Immature natural killer cell (primary cell): ENCODE measurements at regions not wholly inside any gene's neighbourhood (a gene's known extent, or its start where the extent isn't known, plus 50 kb on each side); places are given as distances from the start of the nearest gene placed in this dataset.

ENCODE experiments used
- DNase-seq, 3 donors: peaks; one replicate each; pipeline ENCODE4 v3.0.0; 2022; ENCODE audit warnings: mixed read lengths in 1 of 3
- H3K27ac Mint-ChIP-seq, 6 donors: one replicate each; pipeline ENCODE4 v1.8.0; 2020; ENCODE audit warnings: mixed read lengths in 6 of 6, mild to moderate bottlenecking in 5 of 6, inconsistent platforms in 4 of 6, moderate library complexity in 3 of 6
- H3K27me3 Mint-ChIP-seq, 3 donors: one replicate each; pipeline ENCODE4 v1.8.0; 2020 to 2021; ENCODE audit warnings: low read depth in 3 of 3, mild to moderate bottlenecking in 3 of 3, mixed read lengths in 3 of 3, moderate library complexity in 3 of 3, inconsistent platforms in 1 of 3
- H3K36me3 Mint-ChIP-seq, 3 donors: one replicate each; pipeline ENCODE4 v1.8.0; 2020; ENCODE audit warnings: mixed read lengths in 3 of 3, inconsistent platforms in 2 of 3, mild to moderate bottlenecking in 2 of 3
- H3K4me1 Mint-ChIP-seq, 2 donors: one replicate each; pipeline ENCODE4 v1.8.0; 2020; ENCODE audit warnings: inconsistent platforms in 2 of 2, mild to moderate bottlenecking in 2 of 2, mixed read lengths in 2 of 2, moderate library complexity in 1 of 2
- H3K4me3 Mint-ChIP-seq, 5 donors: one replicate each; pipeline ENCODE4 v1.8.0; 2020; ENCODE audit warnings: mild to moderate bottlenecking in 5 of 5, mixed read lengths in 5 of 5, inconsistent platforms in 3 of 5, moderate library complexity in 3 of 5
- H3K9me3 Mint-ChIP-seq, 6 donors: one replicate each; pipeline ENCODE4 v1.8.0; 2020; ENCODE audit warnings: mild to moderate bottlenecking in 6 of 6, mixed read lengths in 6 of 6, inconsistent platforms in 4 of 6, moderate library complexity in 3 of 6

GRCh38 chr3:30258426-30259392 lies 347.7 kb upstream of the TGFBR2 start:
- Mint-ChIP-seq H3K36me3 (no peaks in the 10 kb centered on the region), H3K27ac (no peak overlapping the region), H3K27me3 (peaks cover 2 to 5% (median 2%) of the 10 kb centered on the region in 3 donors), H3K4me1 (no peaks in the 10 kb centered on the region), H3K9me3 (no peaks in the 10 kb centered on the region), H3K4me3 (no peak overlapping the region)
- DNase-seq, result no peak

DNA sequence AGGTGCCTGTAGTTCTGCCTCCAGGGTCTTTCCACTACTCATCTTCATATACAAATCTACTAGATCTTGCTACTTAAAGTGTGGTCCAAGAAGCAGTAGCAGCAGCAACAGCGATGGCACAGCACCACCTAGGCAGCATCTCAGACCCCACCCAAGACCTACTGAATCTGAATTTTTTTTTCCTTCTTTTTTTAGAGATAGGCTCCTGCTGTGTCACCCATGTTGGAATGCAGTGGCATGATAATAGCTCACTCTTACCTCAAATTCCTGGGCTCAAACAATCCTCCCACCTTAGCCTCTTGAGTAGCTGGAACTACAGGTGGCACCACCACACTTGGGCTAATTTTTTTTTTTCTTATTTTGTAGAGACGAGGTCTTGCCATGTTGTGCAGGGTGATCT lies 346.7 kb upstream of the TGFBR2 start:
- H3K36me3 Mint-ChIP-seq, result no peaks in the 10 kb centered on the region
- H3K9me3 Mint-ChIP-seq, result peaks cover 0 to 2% (median 0%) of the 10 kb centered on the region in 6 donors
- no peak for DNase-seq
- no peaks in the 10 kb centered on the region for H3K4me1 Mint-ChIP-seq
- H3K27me3 Mint-ChIP-seq, result peaks cover 2 to 5% (median 3%) of the 10 kb centered on the region in 3 donors
- H3K4me3 Mint-ChIP-seq, result no peak overlapping the region
- H3K27ac Mint-ChIP-seq, result no peak overlapping the region

DNA sequence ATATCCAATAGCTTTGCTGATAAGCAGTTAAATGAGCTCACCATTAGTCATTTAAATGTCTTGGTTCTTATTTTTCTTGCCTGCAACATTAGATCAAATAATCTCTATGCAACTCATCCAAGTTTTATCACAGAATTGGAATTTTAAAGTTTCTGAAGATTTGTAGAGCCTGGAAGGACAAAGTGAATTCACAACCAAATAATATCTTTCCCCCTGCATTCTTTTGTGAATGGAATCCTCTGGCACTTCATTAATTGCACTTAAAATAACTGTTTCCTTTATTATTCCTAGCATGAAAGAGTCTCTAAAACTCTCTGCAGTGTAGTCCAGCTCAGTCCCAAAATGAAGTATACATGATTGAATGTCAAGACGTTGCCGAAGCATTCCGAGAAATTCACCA lies 345.6 kb upstream of the TGFBR2 start:
- Mint-ChIP-seq H3K4me1 (no peaks in the 10 kb centered on the region), H3K9me3 (peaks cover 2 to 7% (median 3%) of the 10 kb centered on the region in 6 donors), H3K36me3 (peaks cover 0 to 3% (median 0%) of the 10 kb centered on the region in 3 donors), H3K4me3 (no peak overlapping the region), H3K27ac (no peak overlapping the region), H3K27me3 (peaks cover 2 to 5% (median 3%) of the 10 kb centered on the region in 3 donors)
- no peak for DNase-seq

GRCh38 chr3:30263238-30263924 lies 343.0 kb upstream of the TGFBR2 start:
- H3K27me3 Mint-ChIP-seq, result peaks cover 2 to 5% (median 3%) of the 10 kb centered on the region in 3 donors
- H3K27ac Mint-ChIP-seq, result no peak overlapping the region
- no peaks in the 10 kb centered on the region for H3K4me1 Mint-ChIP-seq
- H3K36me3 Mint-ChIP-seq, result peaks cover 0 to 3% (median 0%) of the 10 kb centered on the region in 3 donors
- DNase-seq, result no peak
- no peak overlapping the region for H3K4me3 Mint-ChIP-seq
- peaks cover 2 to 7% (median 3%) of the 10 kb centered on the region in 6 donors for H3K9me3 Mint-ChIP-seq

- no peak for DNase-seq
- Mint-ChIP-seq H3K27ac (no peak overlapping the region), H3K4me3 (no peak overlapping the region), H3K9me3 (peaks cover 2 to 10% (median 3%) of the 10 kb centered on the region in 6 donors), H3K4me1 (no peaks in the 10 kb centered on the region), H3K27me3 (peaks cover 2 to 5% (median 3%) of the 10 kb centered on the region in 3 donors), H3K36me3 (peaks cover 0 to 3% (median 0%) of the 10 kb centered on the region in 3 donors)
Observed at GRCh38 chr3:30263925-30264313, 342.5 kb upstream of the TGFBR2 start.

- peaks cover 2 to 10% (median 3%) of the 10 kb centered on the region in 6 donors for H3K9me3 Mint-ChIP-seq
- no peak overlapping the region for H3K4me3 Mint-ChIP-seq
- H3K27me3 Mint-ChIP-seq, result peaks cover 1 to 3% (median 2%) of the 10 kb centered on the region in 3 donors
- H3K27ac Mint-ChIP-seq, result no peak overlapping the region
- no peaks in the 10 kb centered on the region for H3K4me1 Mint-ChIP-seq
- peaks cover 0 to 3% (median 0%) of the 10 kb centered on the region in 3 donors for H3K36me3 Mint-ChIP-seq
- no peak for DNase-seq
Observed at GRCh38 chr3:30266524-30266923, 339.9 kb upstream of the TGFBR2 start.

- H3K4me1 Mint-ChIP-seq, result no peaks in the 10 kb centered on the region
- no peak overlapping the region for H3K4me3 Mint-ChIP-seq
- DNase-seq, result no peak
- peaks cover 0 to 3% (median 0%) of the 10 kb centered on the region in 3 donors for H3K36me3 Mint-ChIP-seq
- H3K27me3 Mint-ChIP-seq, result peaks cover 0 to 6% (median 1%) of the 10 kb centered on the region in 3 donors
- H3K9me3 Mint-ChIP-seq, result peaks cover 2 to 10% (median 3%) of the 10 kb centered on the region in 6 donors
- H3K27ac Mint-ChIP-seq, result no peak overlapping the region
Observed at GRCh38 chr3:30268288-30268687, 338.1 kb upstream of the TGFBR2 start.

GRCh38 chr3:30269751-30270445 lies 336.5 kb upstream of the TGFBR2 start:
- no peak overlapping the region for H3K4me3 Mint-ChIP-seq
- no peak for DNase-seq
- H3K27me3 Mint-ChIP-seq, result peaks cover 0 to 9% (median 2%) of the 10 kb centered on the region in 3 donors

GRCh38 chr3:30271781-30272180 lies 334.6 kb upstream of the TGFBR2 start:
- peaks cover 0 to 2% (median 0%) of the 10 kb centered on the region in 6 donors for H3K9me3 Mint-ChIP-seq
- no peak overlapping the region for H3K4me3 Mint-ChIP-seq
- no peaks in the 10 kb centered on the region for H3K36me3 Mint-ChIP-seq
- no peaks in the 10 kb centered on the region for H3K4me1 Mint-ChIP-seq
- DNase-seq, result no peak
- no peak overlapping the region for H3K27ac Mint-ChIP-seq
- H3K27me3 Mint-ChIP-seq, result peaks cover 0 to 9% (median 2%) of the 10 kb centered on the region in 3 donors

More at GRCh38 chr3:30269751-30270445, 336.5 kb upstream of the TGFBR2 start:
- Mint-ChIP-seq H3K4me1 (no peaks in the 10 kb centered on the region), H3K27ac (peak overlapping the region in 1 of 6 donors; percentile 48), H3K9me3 (peaks cover 0 to 8% (median 3%) of the 10 kb centered on the region in 6 donors), H3K36me3 (peaks cover 0 to 3% (median 0%) of the 10 kb centered on the region in 3 donors)

DNA sequence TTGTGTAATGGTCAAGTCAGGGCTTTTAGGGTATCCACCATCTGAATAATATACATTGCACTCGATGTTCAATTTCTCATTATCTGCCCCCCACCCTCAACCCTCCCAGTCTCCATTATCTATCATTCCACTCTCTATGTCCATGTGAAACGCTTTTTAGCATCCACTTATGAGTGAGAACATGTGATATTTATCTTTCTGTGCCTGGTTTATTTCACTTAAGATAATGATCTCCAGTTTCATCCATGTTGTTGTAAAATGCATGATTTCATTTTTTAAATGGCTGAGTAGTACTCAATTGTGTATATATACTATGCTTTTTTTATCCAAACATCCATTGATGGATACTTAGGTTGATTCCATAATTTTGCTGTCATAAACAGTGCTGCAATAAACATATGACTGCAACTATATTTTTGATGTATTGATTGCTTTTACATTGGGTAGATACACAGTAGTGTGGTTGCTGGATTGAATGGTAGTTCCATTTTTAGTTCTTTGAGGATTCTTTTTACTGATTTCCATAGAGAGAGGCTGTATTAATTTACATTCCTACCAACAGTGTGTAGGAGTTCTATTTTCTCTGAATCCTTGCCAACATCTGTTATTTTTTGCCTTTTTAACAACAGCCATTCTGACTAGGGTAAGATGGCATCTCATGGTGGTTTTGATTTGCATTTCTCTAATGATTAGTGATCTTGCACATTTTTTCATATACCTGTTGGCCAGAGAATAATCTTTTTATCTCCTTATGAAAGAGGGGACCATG lies 332.9 kb upstream of the TGFBR2 start:
- H3K9me3 Mint-ChIP-seq, result peaks cover 0 to 2% (median 0%) of the 10 kb centered on the region in 6 donors
- no peak for DNase-seq
- H3K27me3 Mint-ChIP-seq, result peaks cover 1 to 9% (median 2%) of the 10 kb centered on the region in 3 donors
- no peak overlapping the region for H3K4me3 Mint-ChIP-seq
- no peaks in the 10 kb centered on the region for H3K4me1 Mint-ChIP-seq
- no peaks in the 10 kb centered on the region for H3K36me3 Mint-ChIP-seq
- H3K27ac Mint-ChIP-seq, result no peak overlapping the region

DNA sequence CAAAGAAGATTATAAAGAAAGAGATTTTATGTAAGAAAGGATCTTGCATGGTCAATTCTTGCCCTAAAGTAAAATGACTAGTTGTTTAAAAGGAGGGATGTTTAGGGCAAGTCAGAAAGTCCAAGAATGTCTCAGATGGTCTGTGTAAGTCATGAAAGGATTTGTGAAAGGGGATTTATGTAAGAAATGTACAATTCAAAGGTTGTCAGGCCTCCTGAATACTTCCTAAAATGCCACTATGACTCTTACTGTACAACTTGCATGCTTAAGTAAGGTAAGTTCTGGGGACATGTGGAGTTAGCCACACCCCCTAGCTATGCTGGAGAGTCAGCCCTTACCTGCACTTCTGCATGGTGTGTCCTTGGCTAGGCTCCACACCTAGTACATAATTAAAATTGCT lies 328.9 kb upstream of the TGFBR2 start:
- Mint-ChIP-seq H3K4me3 (no peak overlapping the region), H3K36me3 (no peaks in the 10 kb centered on the region), H3K4me1 (no peaks in the 10 kb centered on the region), H3K9me3 (peaks cover 0 to 3% (median 0%) of the 10 kb centered on the region in 6 donors), H3K27ac (no peak overlapping the region), H3K27me3 (peaks cover 1 to 4% (median 2%) of the 10 kb centered on the region in 3 donors)
- DNase-seq, result no peak

- H3K4me3 Mint-ChIP-seq, result no peak overlapping the region
- H3K27me3 Mint-ChIP-seq, result peaks cover 0 to 4% (median 0%) of the 10 kb centered on the region in 3 donors
- no peaks in the 10 kb centered on the region for H3K4me1 Mint-ChIP-seq
- H3K27ac Mint-ChIP-seq, result no peak overlapping the region
- peaks cover 0 to 3% (median 0%) of the 10 kb centered on the region in 6 donors for H3K9me3 Mint-ChIP-seq
- no peaks in the 10 kb centered on the region for H3K36me3 Mint-ChIP-seq
- no peak for DNase-seq
Observed at GRCh38 chr3:30281526-30281925, 324.9 kb upstream of the TGFBR2 start.
